B cell (primary cell): ENCODE measurements at regions not wholly inside any gene's neighbourhood (a gene's known extent, or its start where the extent isn't known, plus 50 kb on each side); places are given as distances from the start of the nearest gene placed in this dataset.

Experiments
- ATAC-seq: fragments of 200-7000 bp; cut with Tn5 transposase; one replicate; pipeline ENCODE4 v1.10.0; 2021; ENCODE audit warnings: low read depth, mild to moderate bottlenecking, moderate number of reproducible peaks, moderate library complexity
- CTCF ChIA-PET: fragments of 350-600 bp; sonication (Branson Sonifier 250); formaldehyde crosslinking; loops from one replicate; lab custom pipeline; 2021; ENCODE audit warnings: antibody characterized with exemption, inconsistent platforms; lab: Charles Lee
- POLR2A ChIA-PET: fragments of 350-600 bp; sonication (Branson Sonifier 250); formaldehyde crosslinking; loops from one replicate; lab custom pipeline; 2021; ENCODE audit warnings: antibody characterized with exemption; lab: Charles Lee
- DNase-seq: peaks from one replicate; pipeline ENCODE4 v3.0.0; 2013
- H2AFZ ChIP-seq: 2 replicates; pipeline ENCODE4 v1.6.1; 2012; ENCODE audit warnings: mild to moderate bottlenecking, low read depth, low read length; ENCODE audit not compliant: insufficient read depth, poor library complexity, severe bottlenecking
- H3K27ac ChIP-seq, 2 donors: 1 replicate in 1 of 2; 2 replicates in 1 of 2; pipeline ENCODE4 v1.5.1; 2012 to 2013; ENCODE audit warnings: low read length in 2 of 2, mild to moderate bottlenecking in 2 of 2, moderate library complexity in 1 of 2
- H3K27me3 ChIP-seq, 4 experiments: fragments of 200-600 bp in 1 of 4; sonication (generic) in 1 of 4; replicated peaks in 1 of 4; 1 replicate in 2 of 4; 2 replicates in 2 of 4; pipeline versions ENCODE4 v1.6.1 to v1.7.0; 2013 to 2016; ENCODE audit warnings: low read length in 3 of 4, mild to moderate bottlenecking in 2 of 4, mixed read lengths in 1 of 4, moderate library complexity in 1 of 4; ENCODE audit not compliant: insufficient read depth in 4 of 4, control insufficient read depth in 3 of 4; ENCODE audit errors: control extremely low read depth in 1 of 4
- H3K36me3 ChIP-seq, 2 experiments: replicated peaks in 1 of 2; 1 replicate in 1 of 2; 2 replicates in 1 of 2; pipeline versions ENCODE4 v1.6.1 to v1.7.1; 2013; ENCODE audit warnings: low read length in 1 of 2; ENCODE audit not compliant: insufficient read depth in 2 of 2, control insufficient read depth in 1 of 2; ENCODE audit errors: control extremely low read depth in 1 of 2, extremely low read depth in 1 of 2
- H3K4me1 ChIP-seq, 2 donors: fragments of 200-600 bp in 1 of 2; sonication (generic) in 1 of 2; 1 replicate in 1 of 2; 2 replicates in 1 of 2; pipeline versions ENCODE4 v1.5.1 to v1.6.1; 2013 to 2017; ENCODE audit warnings: low read length in 2 of 2; ENCODE audit not compliant: control insufficient read depth in 2 of 2, insufficient read depth in 2 of 2
- H3K4me2 ChIP-seq: replicated peaks from 2 replicates; pipeline ENCODE3; 2012; ENCODE audit warnings: mild to moderate bottlenecking, low read depth, low read length; ENCODE audit not compliant: poor library complexity, severe bottlenecking
- H3K4me3 ChIP-seq, 5 experiments: fragments of 200-600 bp in 1 of 5; sonication (generic) in 1 of 5; 1 replicate in 3 of 5; 2 replicates in 2 of 5; pipeline versions ENCODE4 v1.5.1 to v1.7.0; 2011 to 2016; ENCODE audit warnings: low read length in 4 of 5, mild to moderate bottlenecking in 4 of 5, low read depth in 2 of 5, control low read depth in 1 of 5, moderate library complexity in 1 of 5; ENCODE audit not compliant: insufficient read depth in 1 of 5; ENCODE audit errors: control extremely low read depth in 1 of 5, extremely low read depth in 1 of 5
- H3K79me2 ChIP-seq: fragments of 200-600 bp; sonication (generic); one replicate; pipeline ENCODE4 v1.6.0; 2016; ENCODE audit warnings: low read length; ENCODE audit not compliant: control insufficient read depth, insufficient read depth
- H3K9ac ChIP-seq: fragments of 200-600 bp; sonication (generic); 2 replicates; pipeline ENCODE4 v1.6.1; 2017; ENCODE audit warnings: mild to moderate bottlenecking, low read length, moderate library complexity
- H3K9me3 ChIP-seq, 3 donors: one replicate each; pipeline versions ENCODE4 v1.6.1 to v1.7.1; 2013; ENCODE audit warnings: low read length in 2 of 3; ENCODE audit not compliant: control insufficient read depth in 2 of 3, insufficient read depth in 1 of 3; ENCODE audit errors: control extremely low read depth in 1 of 3
- H4K20me1 ChIP-seq: 2 replicates; pipeline ENCODE4 v1.6.0; 2012; ENCODE audit warnings: mild to moderate bottlenecking, low read length; ENCODE audit not compliant: insufficient read depth, control insufficient read depth, poor library complexity, severe bottlenecking
- H3K27ac Mint-ChIP-seq: one replicate; pipeline ENCODE4 v1.8.0; 2021; ENCODE audit warnings: mixed read lengths
- H3K27me3 Mint-ChIP-seq: one replicate; pipeline ENCODE4 v1.8.0; 2021; ENCODE audit warnings: mixed read lengths
- H3K4me1 Mint-ChIP-seq: one replicate; pipeline ENCODE4 v1.8.0; 2021; ENCODE audit warnings: mixed read lengths
- H3K4me3 Mint-ChIP-seq: one replicate; pipeline ENCODE4 v1.8.0; 2021; ENCODE audit warnings: mixed read lengths
- H3K9me3 Mint-ChIP-seq: one replicate; pipeline ENCODE4 v1.8.0; 2022; ENCODE audit warnings: mixed read lengths; ENCODE audit not compliant: insufficient read depth
- EZH2 ChIP-seq: IDR thresholded peaks from 2 replicates; pipeline ENCODE4 v1.6.1; 2012; ENCODE audit warnings: borderline replicate concordance, low read depth, mild to moderate bottlenecking, moderate library complexity, low read length; ENCODE audit not compliant: insufficient read depth, poor library complexity, severe bottlenecking
- WGBS: methylation state at CpG from one replicate; pipeline ENCODE4 v1.1.5; 2013; ENCODE audit warnings: missing lambda C conversion rate; ENCODE audit not compliant: insufficient coverage; 5-methylcytosine and 5-hydroxymethylcytosine counted together
- intact Hi-C: fragments of 100-400 bp; cut with micrococcal nuclease; formaldehyde crosslinking; loops from one replicate; pipeline ENCODE4 v1.10.0; 2022
- TF ChIP-seq, protein P1 (sequence below): fragments of 200-600 bp; IDR thresholded peaks from one replicate; pipeline ENCODE4 v1.8.0; 2022; ENCODE audit warnings: antibody characterized with exemption, mild to moderate bottlenecking

GRCh38 chr1:93783876-93784275 lies 95.1 kb downstream of the DNTTIP2 start:
- H3K36me3 ChIP-seq, result no peaks in the 10 kb centered on the region
- no peaks in the 10 kb centered on the region for H3K79me2 ChIP-seq
- H3K4me2 ChIP-seq, result no peak overlapping the region
- 100% methylated on average over 1 of the region's 2 CpGs for WGBS
- no peaks in the 10 kb centered on the region for H3K27me3 ChIP-seq
- ChIA-PET POLR2A (no interaction called here), CTCF (no interaction called here)
- DNase-seq, result no peak
- H3K9ac ChIP-seq, result no peak overlapping the region
- TF ChIP-seq, protein P1, sequence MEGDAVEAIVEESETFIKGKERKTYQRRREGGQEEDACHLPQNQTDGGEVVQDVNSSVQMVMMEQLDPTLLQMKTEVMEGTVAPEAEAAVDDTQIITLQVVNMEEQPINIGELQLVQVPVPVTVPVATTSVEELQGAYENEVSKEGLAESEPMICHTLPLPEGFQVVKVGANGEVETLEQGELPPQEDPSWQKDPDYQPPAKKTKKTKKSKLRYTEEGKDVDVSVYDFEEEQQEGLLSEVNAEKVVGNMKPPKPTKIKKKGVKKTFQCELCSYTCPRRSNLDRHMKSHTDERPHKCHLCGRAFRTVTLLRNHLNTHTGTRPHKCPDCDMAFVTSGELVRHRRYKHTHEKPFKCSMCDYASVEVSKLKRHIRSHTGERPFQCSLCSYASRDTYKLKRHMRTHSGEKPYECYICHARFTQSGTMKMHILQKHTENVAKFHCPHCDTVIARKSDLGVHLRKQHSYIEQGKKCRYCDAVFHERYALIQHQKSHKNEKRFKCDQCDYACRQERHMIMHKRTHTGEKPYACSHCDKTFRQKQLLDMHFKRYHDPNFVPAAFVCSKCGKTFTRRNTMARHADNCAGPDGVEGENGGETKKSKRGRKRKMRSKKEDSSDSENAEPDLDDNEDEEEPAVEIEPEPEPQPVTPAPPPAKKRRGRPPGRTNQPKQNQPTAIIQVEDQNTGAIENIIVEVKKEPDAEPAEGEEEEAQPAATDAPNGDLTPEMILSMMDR, result no peak
- no peak for TF ChIP-seq EZH2
- no peak overlapping the region for H3K27ac ChIP-seq
- H4K20me1 ChIP-seq, result no peaks in the 10 kb centered on the region
- H3K4me1 ChIP-seq, result no peaks in the 10 kb centered on the region
- intact Hi-C loops, result no loop called here
- Mint-ChIP-seq H3K27me3 (no peaks in the 10 kb centered on the region), H3K9me3 (peaks cover 8% of the 10 kb centered on the region), H3K27ac (no peak overlapping the region), H3K4me1 (no peaks in the 10 kb centered on the region), H3K4me3 (no peak overlapping the region)
- H3K9me3 ChIP-seq, result peaks cover 0 to 6% (median 6%) of the 10 kb centered on the region in 3 donors
- no peak overlapping the region for H2AFZ ChIP-seq
- ATAC-seq, result no peak
- H3K4me3 ChIP-seq, result no peak overlapping the region

- TF ChIP-seq, protein P1, result no peak
- no peak for TF ChIP-seq EZH2
- no peaks in the 10 kb centered on the region for H3K4me1 ChIP-seq
- Mint-ChIP-seq H3K27me3 (no peaks in the 10 kb centered on the region), H3K27ac (no peak overlapping the region), H3K4me3 (no peak overlapping the region), H3K9me3 (no peaks in the 10 kb centered on the region), H3K4me1 (no peaks in the 10 kb centered on the region)
- CTCF ChIA-PET, result no interaction called here
- POLR2A ChIA-PET, result no interaction called here
- intact Hi-C loops, result no loop called here
- H3K36me3 ChIP-seq, result no peaks in the 10 kb centered on the region
- no peak overlapping the region for H3K4me2 ChIP-seq
- no peak for ATAC-seq
- H3K27me3 ChIP-seq, result no peaks in the 10 kb centered on the region
- WGBS, result 100% methylated on average over 4 of the region's 4 CpGs
- no peaks in the 10 kb centered on the region for H3K79me2 ChIP-seq
- no peak overlapping the region for H3K9ac ChIP-seq
- DNase-seq, result no peak
- H4K20me1 ChIP-seq, result no peaks in the 10 kb centered on the region
- no peak overlapping the region for H3K27ac ChIP-seq
- H2AFZ ChIP-seq, result no peak overlapping the region
- no peaks in the 10 kb centered on the region for H3K9me3 ChIP-seq
- no peak overlapping the region for H3K4me3 ChIP-seq
Measured at GRCh38 chr1:93779540-93780165, 98.0 kb upstream of the BCAR3 start.
